ENCODE measurements at regions not wholly inside any gene's neighbourhood (a gene's known extent, or its start where the extent isn't known, plus 50 kb on each side); places are given as distances from the start of the nearest gene placed in this dataset.

- H3K4me1 Mint-ChIP-seq (ENCODE audit: low read depth), result no peaks in the 10 kb centered on the region
- no peak overlapping the region for H3K27ac Mint-ChIP-seq
- no peak for DNase-seq (ENCODE audit: low spot score, unreplicated experiment)
- H3K9me3 Mint-ChIP-seq (ENCODE audit: low read depth), result peaks cover 74% of the 10 kb centered on the region
- no peak overlapping the region for H3K4me3 Mint-ChIP-seq (ENCODE audit: low read depth)
- no peak for TF ChIP-seq CTCF (IDR thresholded peaks at IDR 0.05; ENCODE audit: unreplicated experiment)
- peaks cover 3% of the 10 kb centered on the region for H3K36me3 Mint-ChIP-seq (ENCODE audit: insufficient read depth)
- no peaks in the 10 kb centered on the region for H3K27me3 Mint-ChIP-seq
These were observed 975.5 kb downstream of the TMEM121 start for GRCh38 chr14:106501898-106502297.

- H3K27ac Mint-ChIP-seq, result no peak overlapping the region
- no peak for DNase-seq (ENCODE audit: low spot score, unreplicated experiment)
- no peaks in the 10 kb centered on the region for H3K4me1 Mint-ChIP-seq (ENCODE audit: low read depth)
- H3K36me3 Mint-ChIP-seq (ENCODE audit: insufficient read depth), result peaks cover 3% of the 10 kb centered on the region
- no peaks in the 10 kb centered on the region for H3K27me3 Mint-ChIP-seq
- H3K9me3 Mint-ChIP-seq (ENCODE audit: low read depth), result peaks cover 74% of the 10 kb centered on the region
- no peak for TF ChIP-seq CTCF (IDR thresholded peaks at IDR 0.05; ENCODE audit: unreplicated experiment)
- H3K4me3 Mint-ChIP-seq (ENCODE audit: low read depth), result no peak overlapping the region
These were observed 979.0 kb downstream of the TMEM121 start for GRCh38 chr14:106505366-106505765.

- no peaks in the 10 kb centered on the region for H3K27me3 Mint-ChIP-seq
- H3K4me3 Mint-ChIP-seq (ENCODE audit: low read depth), result no peak overlapping the region
- H3K9me3 Mint-ChIP-seq (ENCODE audit: low read depth), result peaks cover 79% of the 10 kb centered on the region
- no peak overlapping the region for H3K27ac Mint-ChIP-seq
- no peak for DNase-seq (ENCODE audit: low spot score, unreplicated experiment)
- no peak for TF ChIP-seq CTCF (IDR thresholded peaks at IDR 0.05; ENCODE audit: unreplicated experiment)
- H3K4me1 Mint-ChIP-seq (ENCODE audit: low read depth), result no peaks in the 10 kb centered on the region
- peaks cover 3% of the 10 kb centered on the region for H3K36me3 Mint-ChIP-seq (ENCODE audit: insufficient read depth)
These were observed 980.5 kb downstream of the TMEM121 start for GRCh38 chr14:106506881-106507305.

- no peak for DNase-seq (ENCODE audit: low spot score, unreplicated experiment)
- Mint-ChIP-seq H3K27ac (no peak overlapping the region), H3K9me3 (ENCODE audit: low read depth) (peaks cover 79% of the 10 kb centered on the region), H3K27me3 (no peaks in the 10 kb centered on the region), H3K4me1 (ENCODE audit: low read depth) (no peaks in the 10 kb centered on the region), H3K4me3 (ENCODE audit: low read depth) (no peak overlapping the region), H3K36me3 (ENCODE audit: insufficient read depth) (peaks cover 3% of the 10 kb centered on the region)
- TF ChIP-seq CTCF (IDR thresholded peaks at IDR 0.05; ENCODE audit: unreplicated experiment), result no peak
These were observed 981.0 kb downstream of the TMEM121 start for GRCh38 chr14:106507354-106507753.

GRCh38 chr14:106508216-106508615 lies 981.8 kb downstream of the TMEM121 start:
- Mint-ChIP-seq H3K4me3 (ENCODE audit: low read depth) (no peak overlapping the region), H3K4me1 (ENCODE audit: low read depth) (no peaks in the 10 kb centered on the region), H3K36me3 (ENCODE audit: insufficient read depth) (peaks cover 3% of the 10 kb centered on the region), H3K27ac (no peak overlapping the region), H3K27me3 (no peaks in the 10 kb centered on the region), H3K9me3 (ENCODE audit: low read depth) (peaks cover 79% of the 10 kb centered on the region)
- DNase-seq (ENCODE audit: low spot score, unreplicated experiment), result no peak
- no peak for TF ChIP-seq CTCF (IDR thresholded peaks at IDR 0.05; ENCODE audit: unreplicated experiment)

Measured in progenitor cell of endocrine pancreas (in vitro differentiated cells).